Common myeloid progenitor, CD34-positive (primary cell): ENCODE measurements at regions not wholly inside any gene's neighbourhood (a gene's known extent, or its start where the extent isn't known, plus 50 kb on each side); places are given as distances from the start of the nearest gene placed in this dataset.

Experiments
- CTCF ChIA-PET: fragments of 350-600 bp; sonication (Branson Sonifier 250); formaldehyde crosslinking; loops from one replicate; lab custom pipeline; 2021; ENCODE audit warnings: antibody characterized with exemption; lab: Charles Lee
- POLR2A ChIA-PET: fragments of 350-600 bp; sonication (Branson Sonifier 250); formaldehyde crosslinking; loops from one replicate; lab custom pipeline; 2021; ENCODE audit warnings: antibody characterized with exemption; lab: Charles Lee
- DNase-seq, 3 donors: peaks; one replicate each; pipeline versions ENCODE4 v3.0.0 to v3.0.0-alpha.2; 2013
- H3K27ac ChIP-seq, 2 experiments: 1 replicate in 1 of 2; 2 replicates in 1 of 2; pipeline ENCODE4 v1.7.0; 2013; ENCODE audit warnings: inconsistent platforms in 2 of 2, low read length in 2 of 2, mild to moderate bottlenecking in 2 of 2, low read depth in 1 of 2, moderate library complexity in 1 of 2; ENCODE audit not compliant: severe bottlenecking in 2 of 2, insufficient read depth in 1 of 2, poor library complexity in 1 of 2
- H3K27me3 ChIP-seq, 5 experiments: replicated peaks in 2 of 5; 1 replicate in 3 of 5; 2 replicates in 2 of 5; pipeline versions ENCODE4 v1.6.1 to v1.7.0; 2013; ENCODE audit warnings: low read length in 4 of 5, mild to moderate bottlenecking in 2 of 5, moderate library complexity in 2 of 5, inconsistent platforms in 1 of 5; ENCODE audit not compliant: insufficient read depth in 5 of 5, control insufficient read depth in 4 of 5
- H3K36me3 ChIP-seq, 4 experiments: 1 replicate in 2 of 4; 2 replicates in 2 of 4; pipeline versions ENCODE4 v1.6.1 to v1.7.0; 2013; ENCODE audit warnings: low read length in 3 of 4, control low read depth in 1 of 4, mild to moderate bottlenecking in 1 of 4; ENCODE audit not compliant: control insufficient read depth in 4 of 4, insufficient read depth in 4 of 4
- H3K4me1 ChIP-seq, 4 experiments: 1 replicate in 3 of 4; 2 replicates in 1 of 4; pipeline versions ENCODE4 v1.6.1 to v1.7.1; 2013; ENCODE audit warnings: low read length in 3 of 4, mild to moderate bottlenecking in 3 of 4, control low read depth in 1 of 4, inconsistent platforms in 1 of 4, moderate library complexity in 1 of 4; ENCODE audit not compliant: control insufficient read depth in 4 of 4, insufficient read depth in 4 of 4; ENCODE audit errors: control extremely low read depth in 1 of 4
- H3K4me3 ChIP-seq, 7 experiments: 1 replicate in 4 of 7; 2 replicates in 3 of 7; pipeline versions ENCODE4 v1.5.1 to v1.7.0; 2013; ENCODE audit warnings: mild to moderate bottlenecking in 7 of 7, low read length in 6 of 7, moderate library complexity in 6 of 7, inconsistent platforms in 2 of 7, low read depth in 2 of 7, control low read depth in 1 of 7; ENCODE audit not compliant: insufficient read depth in 4 of 7, control insufficient read depth in 1 of 7; ENCODE audit errors: extremely low read depth in 1 of 7
- H3K9me3 ChIP-seq, 5 experiments: 1 replicate in 4 of 5; 2 replicates in 1 of 5; pipeline versions ENCODE4 v1.6.1 to v1.7.1; 2013; ENCODE audit warnings: low read length in 4 of 5, mild to moderate bottlenecking in 2 of 5, inconsistent platforms in 1 of 5, low read depth in 1 of 5, moderate library complexity in 1 of 5; ENCODE audit not compliant: control insufficient read depth in 4 of 5, insufficient read depth in 2 of 5; ENCODE audit errors: control extremely low read depth in 1 of 5
- WGBS: methylation state at CpG from one replicate; pipeline ENCODE4 v1.1.5; 2013; ENCODE audit not compliant: insufficient coverage; 5-methylcytosine and 5-hydroxymethylcytosine counted together

DNA sequence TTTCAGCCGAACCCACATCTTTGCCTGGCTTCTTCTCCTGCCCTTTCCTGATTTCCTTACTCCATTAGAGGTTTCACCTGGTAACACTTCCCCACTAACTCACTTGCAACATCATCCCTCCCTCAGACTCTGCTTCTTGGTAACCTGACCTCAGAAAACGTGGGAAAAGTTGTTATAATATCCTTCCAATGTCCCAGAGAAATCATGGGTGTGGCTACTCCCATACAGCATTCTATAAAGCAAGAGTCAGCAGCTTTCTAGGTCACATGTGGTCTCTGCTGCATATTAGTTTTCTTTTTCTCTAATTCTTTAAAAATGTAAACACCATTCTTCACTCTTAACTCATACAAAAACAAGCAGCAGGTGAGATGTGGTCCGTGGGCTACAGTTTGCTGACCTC is 283.1 kb upstream of the MAOA start:
- H3K27me3 ChIP-seq = no peaks in the 10 kb centered on the region
- ChIA-PET CTCF (no interaction called here), POLR2A (no interaction called here)
- H3K36me3 ChIP-seq = no peaks in the 10 kb centered on the region
- H3K4me1 ChIP-seq = no peaks in the 10 kb centered on the region
- H3K9me3 ChIP-seq = peaks cover 0 to 4% (median 3%) of the 10 kb centered on the region in 5 experiments
- 65% methylated on average over 2 of the region's 3 CpGs for WGBS
- DNase-seq = no peak
- no peak overlapping the region for H3K27ac ChIP-seq
- no peak overlapping the region for H3K4me3 ChIP-seq

GRCh38 chrX:43375136-43375535 is 281.0 kb upstream of the MAOA start:
- H3K4me1 ChIP-seq = no peaks in the 10 kb centered on the region
- H3K36me3 ChIP-seq = no peaks in the 10 kb centered on the region
- ChIA-PET CTCF (no interaction called here), POLR2A (no interaction called here)
- DNase-seq = no peak
- WGBS = 76% methylated on average over 3 of the region's 3 CpGs
- peaks cover 0 to 4% (median 0%) of the 10 kb centered on the region in 5 experiments for H3K9me3 ChIP-seq
- no peak overlapping the region for H3K4me3 ChIP-seq
- H3K27me3 ChIP-seq = peaks cover 0 to under 1% (median 0%) of the 10 kb centered on the region in 5 experiments
- no peak overlapping the region for H3K27ac ChIP-seq

- ChIA-PET POLR2A (no interaction called here), CTCF (no interaction called here)
- DNase-seq = no peak
- H3K9me3 ChIP-seq = peaks cover 0 to 11% (median 0%) of the 10 kb centered on the region in 5 experiments
- H3K4me3 ChIP-seq = no peak overlapping the region
- H3K36me3 ChIP-seq = no peaks in the 10 kb centered on the region
- H3K27me3 ChIP-seq = peaks cover 0 to 5% (median 0%) of the 10 kb centered on the region in 5 experiments
- H3K4me1 ChIP-seq = no peaks in the 10 kb centered on the region
- no peak overlapping the region for H3K27ac ChIP-seq
- WGBS = 92% methylated on average over 2 of the region's 6 CpGs
Observed at GRCh38 chrX:43380704-43381103, 275.4 kb upstream of the MAOA start.

DNA sequence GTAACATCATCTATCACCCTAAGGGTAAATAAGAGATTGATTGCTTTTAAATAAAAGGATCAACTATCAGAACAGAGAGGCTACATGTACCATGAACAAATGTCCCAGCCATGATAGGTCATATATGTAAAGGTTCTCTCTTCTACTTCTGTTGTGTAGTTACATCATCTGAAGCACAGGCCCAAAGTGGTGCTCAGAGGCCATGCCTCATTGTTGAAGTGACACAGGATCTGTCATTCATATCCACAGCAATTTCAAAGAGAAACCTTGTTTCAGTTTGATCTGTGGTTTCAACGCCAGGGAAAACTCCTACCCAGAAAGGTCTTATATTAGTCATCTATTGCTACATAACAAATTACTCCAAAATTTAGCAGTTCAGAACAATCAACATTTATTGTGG is 269.2 kb upstream of the MAOA start:
- CTCF ChIA-PET = no interaction called here
- no peaks in the 10 kb centered on the region for H3K36me3 ChIP-seq
- no peak overlapping the region for H3K4me3 ChIP-seq
- WGBS = no CpG with 5 or more reads among the region's 1 CpG
- H3K9me3 ChIP-seq = peaks cover 0 to 2% (median 0%) of the 10 kb centered on the region in 5 experiments
- no peaks in the 10 kb centered on the region for H3K4me1 ChIP-seq
- H3K27me3 ChIP-seq = no peaks in the 10 kb centered on the region
- no peak overlapping the region for H3K27ac ChIP-seq
- no peak for DNase-seq
- POLR2A ChIA-PET = no interaction called here

DNA sequence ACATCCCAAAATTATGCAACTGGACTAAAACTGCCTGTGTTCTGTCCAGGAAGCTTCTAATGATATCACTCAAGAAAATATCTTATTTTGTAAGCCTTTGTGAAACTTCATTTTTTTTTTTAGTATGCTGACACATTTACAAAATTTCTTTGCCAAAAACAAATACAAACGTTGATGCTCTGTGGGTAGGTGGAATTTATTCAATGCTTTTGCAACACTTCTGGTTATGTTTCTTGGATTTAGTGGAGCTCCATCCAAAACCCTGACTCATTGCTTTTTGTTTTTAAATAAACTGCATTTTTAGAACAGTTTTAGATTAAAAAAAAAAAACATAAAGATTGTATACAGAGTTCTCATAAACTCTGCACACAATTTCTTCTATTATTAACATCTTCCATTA is 250.9 kb upstream of the MAOA start:
- WGBS = no CpG with 5 or more reads among the region's 1 CpG
- Histone ChIP-seq H3K4me3 (no peak overlapping the region), H3K27me3 (no peaks in the 10 kb centered on the region), H3K27ac (no peak overlapping the region), H3K4me1 (no peaks in the 10 kb centered on the region), H3K36me3 (no peaks in the 10 kb centered on the region), H3K9me3 (no peaks in the 10 kb centered on the region)
- no peak for DNase-seq
- CTCF ChIA-PET = no interaction called here
- POLR2A ChIA-PET = interaction anchor here (0.7 kb wide), 1 partner anchor 54 kb away, joined by 7 read pairs; no protein-coding TSS in a partner anchor

- Histone ChIP-seq H3K27me3 (no peaks in the 10 kb centered on the region), H3K4me1 (no peaks in the 10 kb centered on the region), H3K27ac (no peak overlapping the region), H3K4me3 (no peak overlapping the region), H3K9me3 (no peaks in the 10 kb centered on the region), H3K36me3 (no peaks in the 10 kb centered on the region)
- no peak for DNase-seq
- CTCF ChIA-PET = no interaction called here
- POLR2A ChIA-PET = no interaction called here
Observed at GRCh38 chrX:43423876-43424275, 232.2 kb upstream of the MAOA start.

GRCh38 chrX:43436517-43436916 is 219.6 kb upstream of the MAOA start:
- peaks cover 0 to 3% (median 0%) of the 10 kb centered on the region in 5 experiments for H3K27me3 ChIP-seq
- no peaks in the 10 kb centered on the region for H3K36me3 ChIP-seq
- no peaks in the 10 kb centered on the region for H3K9me3 ChIP-seq
- H3K4me1 ChIP-seq = no peaks in the 10 kb centered on the region
- DNase-seq = no peak
- no CpG with 5 or more reads among the region's 2 CpGs for WGBS
- no peak overlapping the region for H3K4me3 ChIP-seq
- POLR2A ChIA-PET = no interaction called here
- CTCF ChIA-PET = no interaction called here
- H3K27ac ChIP-seq = no peak overlapping the region
